ENCODE measurements at regions not wholly inside any gene's neighbourhood (a gene's known extent, or its start where the extent isn't known, plus 50 kb on each side); places are given as distances from the start of the nearest gene placed in this dataset.

DNA sequence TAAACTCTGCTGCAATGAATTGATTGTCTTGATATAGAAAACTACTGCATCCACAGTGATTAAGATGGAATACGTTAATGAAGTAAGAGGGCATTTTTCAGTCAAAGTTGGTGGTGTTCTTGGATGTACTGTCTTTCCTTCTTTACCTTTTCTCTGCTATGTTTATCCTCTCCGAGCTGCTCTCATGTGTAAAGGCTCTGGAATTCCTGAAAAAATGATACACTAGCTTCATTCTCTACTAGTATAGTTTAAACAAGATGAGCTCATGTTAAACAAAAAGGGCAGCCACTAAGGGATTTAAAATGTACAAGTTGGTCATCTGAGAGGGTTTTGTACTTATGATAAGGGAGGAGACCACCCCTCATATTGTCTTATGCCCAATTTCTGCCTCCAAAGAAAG is 504.6 kb upstream of the NECTIN3 start:
- WGBS, 2 donors: 89 to 96% methylated on average over 2 of the region's 2 CpGs
- TF ChIP-seq CTCF (IDR thresholded peaks at IDR 0.05): no peak
- intact Hi-C loops (cut with DNase I): no loop called here
- no peak for FAIRE-seq
- no peak overlapping the region for H3K4me3 ChIP-seq
- no peaks in the 10 kb centered on the region for H3K9me3 ChIP-seq
- no peak for ATAC-seq
- H3K36me3 ChIP-seq: no peaks in the 10 kb centered on the region
- H3K27me3 ChIP-seq: no peaks in the 10 kb centered on the region
- DNase-seq: no peak
- no peak overlapping the region for H3K27ac ChIP-seq
- no peaks in the 10 kb centered on the region for H3K4me1 ChIP-seq

DNA sequence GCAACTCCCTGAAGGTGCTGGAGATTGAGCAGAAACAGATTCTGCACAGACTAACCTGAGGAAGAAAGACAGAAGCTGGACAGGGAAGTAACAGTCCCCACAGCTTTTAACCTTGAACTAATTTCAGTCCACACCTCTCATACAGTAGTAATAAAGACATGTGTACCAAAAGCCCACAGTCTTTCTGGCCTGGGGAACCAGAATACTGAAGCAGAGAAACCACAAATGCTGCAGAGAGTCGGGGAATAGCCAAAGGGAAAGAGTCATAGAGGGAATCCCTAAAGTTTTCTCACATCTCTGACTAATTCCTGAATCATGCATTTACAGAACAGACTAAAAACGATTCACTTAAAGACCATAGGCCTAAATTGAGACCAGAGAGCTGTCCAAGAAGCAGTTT is 503.4 kb upstream of the NECTIN3 start:
- Histone ChIP-seq H3K36me3 (no peaks in the 10 kb centered on the region), H3K4me3 (no peak overlapping the region), H3K4me1 (no peaks in the 10 kb centered on the region), H3K27ac (no peak overlapping the region), H3K9me3 (no peaks in the 10 kb centered on the region), H3K27me3 (no peaks in the 10 kb centered on the region)
- no peak for TF ChIP-seq CTCF (IDR thresholded peaks at IDR 0.05)
- WGBS, 2 donors: 59 to 72% methylated on average over 2 of the region's 2 CpGs
- ATAC-seq (peak in 2 of 4 donors; percentile 18 to 50), FAIRE-seq (no peak), DNase-seq (no peak)
- intact Hi-C loops (cut with DNase I): no loop called here

DNA sequence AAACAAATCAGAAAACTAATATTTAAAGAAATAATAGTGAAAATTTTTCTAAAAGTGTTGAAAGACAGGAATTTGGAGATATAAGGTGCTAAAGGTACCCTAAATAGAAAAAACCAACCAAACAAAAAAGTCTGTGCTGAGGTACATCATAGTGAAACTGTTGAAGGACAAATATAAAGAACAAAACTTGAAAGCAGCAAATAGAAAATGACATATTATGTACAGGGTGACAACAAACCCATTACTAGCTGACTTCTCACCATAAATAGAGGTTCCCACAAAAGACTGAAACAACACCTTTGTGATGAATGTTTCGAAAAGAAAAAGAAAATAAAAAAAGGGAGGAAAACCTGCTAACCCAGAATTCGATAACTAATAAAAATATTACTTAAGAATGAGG is 502.5 kb upstream of the NECTIN3 start:
- no peak for FAIRE-seq
- WGBS, 2 donors: 85 to 91% methylated on average over 2 of the region's 2 CpGs

DNA sequence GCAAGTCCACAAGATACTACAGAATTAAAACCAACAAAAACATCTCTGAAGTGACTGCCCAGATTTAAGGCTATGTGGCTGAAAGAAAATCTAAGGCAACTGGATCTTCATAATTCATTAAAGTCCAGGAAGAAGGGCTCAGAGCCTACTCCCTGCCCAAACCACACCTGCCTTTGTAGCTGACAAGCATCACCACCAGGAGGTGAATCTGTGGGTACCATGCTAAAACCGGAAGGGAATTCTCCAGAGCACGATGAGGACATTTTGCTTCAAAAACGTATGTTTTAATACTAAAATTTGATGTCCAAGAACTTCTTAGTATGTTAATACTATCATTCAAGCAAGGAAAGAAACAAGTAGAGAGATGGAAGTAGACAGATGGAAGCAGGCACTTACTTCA is 495.9 kb upstream of the NECTIN3 start:
- H3K9me3 ChIP-seq: no peaks in the 10 kb centered on the region

More for the DNA sequence above, 502.5 kb upstream of the NECTIN3 start:
- Histone ChIP-seq H3K4me3 (no peak overlapping the region), H3K4me1 (no peaks in the 10 kb centered on the region), H3K27ac (no peak overlapping the region), H3K36me3 (no peaks in the 10 kb centered on the region), H3K27me3 (no peaks in the 10 kb centered on the region), H3K9me3 (no peaks in the 10 kb centered on the region)
- ATAC-seq (no peak), DNase-seq (no peak)
- no peak for TF ChIP-seq CTCF (IDR thresholded peaks at IDR 0.05)
- intact Hi-C loops (cut with DNase I): no loop called here

DNA sequence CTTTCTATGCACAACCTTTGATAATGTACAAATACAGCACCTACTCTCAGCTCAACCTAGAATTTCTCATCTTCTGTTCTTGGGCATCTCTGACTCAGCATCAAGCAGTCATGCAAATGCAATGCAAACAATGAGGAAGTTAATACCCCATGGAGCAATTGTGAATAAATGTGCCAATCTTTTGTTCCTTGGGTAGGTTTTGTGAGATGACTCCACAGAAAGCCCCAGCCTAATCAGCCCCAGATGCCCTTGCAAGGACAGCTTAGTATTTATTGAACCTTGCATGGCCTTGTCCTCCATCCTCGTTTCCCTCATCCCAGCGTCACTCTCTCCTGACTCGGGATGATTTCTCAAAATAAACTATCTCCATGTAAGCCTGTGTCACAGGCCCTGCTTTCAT is 494.7 kb upstream of the NECTIN3 start:
- Histone ChIP-seq H3K4me1 (no peaks in the 10 kb centered on the region), H3K4me3 (no peak overlapping the region), H3K27me3 (no peaks in the 10 kb centered on the region), H3K9me3 (no peaks in the 10 kb centered on the region), H3K27ac (no peak overlapping the region), H3K36me3 (no peaks in the 10 kb centered on the region)
- FAIRE-seq: no peak
- peak in 3 of 4 donors; percentile 26 to 85 (median 65) for ATAC-seq
- 57 to 59% methylated on average over 3 of the region's 3 CpGs for WGBS, 2 donors
- no peak for DNase-seq
- no peak for TF ChIP-seq CTCF (IDR thresholded peaks at IDR 0.05)
- intact Hi-C loops (cut with DNase I): no loop called here

More for the DNA sequence above, 495.9 kb upstream of the NECTIN3 start:
- no peak overlapping the region for H3K4me3 ChIP-seq
- FAIRE-seq (no peak), ATAC-seq (no peak), DNase-seq (no peak)
- intact Hi-C loops (cut with DNase I): no loop called here
- WGBS, 2 donors: 73 to 75% methylated on average over 3 of the region's 3 CpGs
- no peaks in the 10 kb centered on the region for H3K36me3 ChIP-seq
- no peak for TF ChIP-seq CTCF (IDR thresholded peaks at IDR 0.05)
- no peaks in the 10 kb centered on the region for H3K27me3 ChIP-seq
- H3K4me1 ChIP-seq: no peaks in the 10 kb centered on the region
- no peak overlapping the region for H3K27ac ChIP-seq

Data from pancreas (tissue), 10 donors.